Iris pigment epithelial cell (primary cell): ENCODE measurements at regions not wholly inside any gene's neighbourhood (a gene's known extent, or its start where the extent isn't known, plus 50 kb on each side); places are given as distances from the start of the nearest gene placed in this dataset.

Experiments used
- DNase-seq: peaks from one replicate; pipeline ENCODE4 v3.0.0-alpha.2; 2011; ENCODE audit warnings: low read depth

DNA sequence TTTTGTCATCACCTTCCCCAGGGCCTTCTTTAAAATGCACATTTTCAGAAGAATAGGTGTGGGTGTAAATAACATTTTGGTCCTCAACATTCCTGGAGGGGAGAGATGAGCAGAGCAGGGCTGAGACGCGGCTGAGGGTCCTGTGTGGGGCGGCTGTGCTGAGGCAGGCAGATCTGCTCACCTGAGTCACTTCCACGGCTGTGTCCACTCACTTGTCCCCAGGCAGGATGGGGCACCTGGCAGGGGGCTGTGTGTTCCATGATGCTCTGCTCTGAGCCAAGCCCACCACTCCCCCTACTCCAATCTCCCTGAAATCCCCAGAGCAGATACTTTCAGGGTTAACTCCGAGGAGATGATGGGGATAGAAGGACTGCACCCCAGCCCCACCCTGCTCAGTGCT is 93.8 kb downstream of the GLRX3 start:
- DNase-seq, result no peak

DNA sequence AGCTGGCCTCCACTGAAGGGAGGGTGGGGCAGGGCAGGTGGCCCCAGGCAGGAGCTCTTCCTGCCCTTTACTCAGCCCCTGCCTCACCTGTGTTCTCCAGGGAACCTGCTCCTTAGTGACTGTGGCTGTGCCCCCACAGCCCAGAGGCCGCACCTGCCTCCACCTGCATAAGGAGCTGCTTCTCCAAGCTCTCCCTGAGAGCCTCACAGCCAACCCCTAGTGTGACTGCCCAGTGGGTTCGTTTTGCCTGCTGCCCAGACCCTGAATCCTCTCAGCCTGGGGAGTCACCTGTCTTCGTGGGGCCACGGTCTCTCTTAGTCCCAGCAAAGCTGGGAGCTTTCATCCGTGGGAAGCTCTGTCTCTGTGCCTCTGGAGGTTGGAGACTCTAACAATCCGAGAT is 94.4 kb downstream of the GLRX3 start:
- DNase-seq, result no peak

DNA sequence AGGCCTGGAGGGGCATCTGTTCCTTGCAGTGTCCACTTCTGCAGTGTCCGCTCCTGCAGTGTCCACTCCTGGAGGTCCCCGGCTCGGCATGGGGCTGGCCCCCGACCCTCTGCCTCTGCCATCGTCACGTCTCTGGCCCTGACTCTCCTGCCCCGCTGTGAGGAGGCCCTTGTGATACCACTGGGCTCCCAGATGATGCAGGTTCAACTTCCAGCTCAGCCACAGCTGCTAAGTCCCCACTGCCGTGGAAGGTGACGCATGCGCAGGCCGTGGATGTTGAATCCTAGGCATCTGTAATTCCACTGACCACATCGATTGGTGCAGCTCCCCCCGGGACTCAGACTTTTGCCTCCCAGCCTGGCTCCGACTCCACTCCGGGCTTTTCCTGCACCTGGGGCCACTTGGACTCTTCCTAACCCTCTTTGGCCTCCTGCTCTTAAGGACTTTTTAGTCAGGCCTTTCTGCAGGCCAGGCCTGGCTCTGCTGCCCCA is 95.1 kb downstream of the GLRX3 start:
- DNase-seq, result no peak

DNA sequence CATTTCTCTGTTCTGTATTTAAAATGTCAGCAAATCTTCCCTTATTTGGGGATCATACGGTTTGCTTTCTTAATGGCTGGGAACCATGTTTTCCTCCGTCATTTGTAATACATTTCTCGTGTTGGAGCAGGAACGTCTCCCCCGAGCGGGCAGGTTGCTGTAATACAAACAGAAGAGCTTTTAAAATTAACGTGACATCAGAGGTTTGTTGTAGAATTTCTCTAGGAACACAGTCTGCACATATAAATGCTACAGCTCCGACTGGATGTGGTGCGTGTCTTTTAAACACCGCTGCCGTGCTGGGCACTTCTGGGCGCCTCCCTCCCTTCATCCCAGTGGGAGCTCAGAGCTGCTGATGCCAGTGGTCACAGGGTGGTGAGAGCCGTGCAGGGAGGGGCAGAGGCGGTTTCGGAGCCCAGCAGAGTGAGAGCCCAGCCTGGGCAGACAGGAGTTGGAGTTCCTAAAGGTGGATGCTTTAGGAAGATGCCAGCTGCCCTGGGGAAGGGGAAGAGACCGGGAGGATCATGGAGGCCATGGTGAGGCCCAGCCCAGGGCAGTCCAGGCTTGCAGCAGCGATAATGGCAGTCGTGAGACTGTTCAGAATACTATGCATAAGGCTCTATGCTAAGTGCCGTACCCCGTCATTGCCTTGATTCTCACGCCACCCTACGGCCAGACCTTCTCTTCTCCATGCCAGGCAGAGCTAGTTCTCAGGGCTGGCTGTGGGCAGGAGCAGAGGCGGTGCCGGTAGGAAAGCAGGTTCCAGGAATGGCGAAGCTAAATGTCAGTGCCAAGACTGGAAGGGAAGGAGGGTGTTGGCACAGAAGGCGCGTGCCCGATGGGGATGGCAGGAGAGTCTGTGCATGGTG is 96.2 kb downstream of the GLRX3 start:
- DNase-seq, result no peak

DNA sequence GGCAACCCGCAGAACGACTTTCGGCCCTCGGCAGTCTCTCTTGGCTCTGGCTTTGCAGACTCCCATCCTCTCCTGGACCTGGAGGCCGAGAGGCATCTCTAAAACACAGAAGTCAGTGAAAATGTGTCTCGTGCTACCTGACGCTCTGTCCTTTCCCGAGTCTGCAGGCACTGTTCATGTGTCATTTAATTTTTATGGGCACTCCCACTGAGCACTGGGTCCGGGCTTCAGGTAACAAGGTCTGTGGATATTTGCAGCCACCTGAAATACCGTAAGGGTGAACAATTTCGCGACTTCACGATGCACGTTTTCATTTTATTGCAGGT is 96.8 kb downstream of the GLRX3 start:
- no peak for DNase-seq

DNA sequence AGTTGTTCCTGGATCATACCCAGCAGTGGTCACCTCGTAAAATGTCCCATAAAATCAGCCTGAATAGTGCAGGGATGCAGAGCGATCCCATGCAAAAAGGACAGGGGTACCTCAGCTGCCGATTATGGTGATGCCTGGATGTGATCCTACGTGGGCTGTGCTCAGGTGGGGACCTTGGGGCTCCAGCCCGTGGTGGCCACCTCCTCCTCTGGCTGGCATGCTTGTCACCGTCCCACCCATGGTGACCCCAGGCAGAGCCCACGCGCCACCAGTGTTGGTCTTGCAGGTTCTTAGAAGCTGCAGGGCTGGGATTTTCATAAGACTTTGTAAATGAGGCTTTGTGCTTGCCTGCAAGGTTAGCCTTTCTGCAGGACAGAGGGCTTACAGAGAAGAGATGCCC is 97.2 kb downstream of the GLRX3 start:
- DNase-seq, result no peak

DNA sequence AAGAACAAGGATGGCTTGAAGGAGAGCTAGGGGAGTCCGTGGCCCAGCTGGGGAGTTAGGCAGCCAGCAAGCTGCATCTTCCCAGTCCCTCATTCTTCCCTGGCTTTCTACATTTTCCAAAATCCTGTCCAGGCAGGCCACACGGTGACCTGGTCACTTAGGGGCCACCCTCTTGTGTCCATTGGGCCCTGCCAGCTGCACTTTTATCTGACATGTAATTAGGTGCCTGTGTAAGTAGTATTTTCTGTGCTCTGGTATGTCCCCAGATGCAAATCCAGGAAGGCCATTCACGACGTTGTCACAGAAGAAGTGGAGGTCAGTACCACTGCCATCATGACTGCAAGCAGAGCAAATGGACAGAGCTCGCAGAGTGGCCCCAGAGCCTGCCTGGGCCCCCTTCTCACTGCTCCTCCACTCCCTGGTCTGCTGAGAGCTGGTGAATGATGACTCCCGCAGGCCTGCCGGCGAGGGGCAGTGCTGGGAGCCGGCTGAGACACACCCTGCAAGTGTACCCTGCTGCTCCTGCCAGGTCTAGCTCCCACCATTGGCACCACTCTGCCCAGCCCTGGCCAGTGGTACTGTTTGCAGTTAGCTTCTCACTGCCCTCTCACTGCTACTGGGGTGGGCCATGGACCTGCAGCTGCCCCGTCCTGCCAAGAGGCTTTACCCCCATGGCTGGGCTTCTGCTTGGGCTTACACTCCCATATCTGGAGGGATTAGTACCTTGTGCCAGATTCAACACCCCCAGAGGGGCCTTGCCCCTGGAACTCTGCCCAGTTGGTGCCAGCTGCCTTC is 98.2 kb downstream of the GLRX3 start:
- DNase-seq, result no peak

DNA sequence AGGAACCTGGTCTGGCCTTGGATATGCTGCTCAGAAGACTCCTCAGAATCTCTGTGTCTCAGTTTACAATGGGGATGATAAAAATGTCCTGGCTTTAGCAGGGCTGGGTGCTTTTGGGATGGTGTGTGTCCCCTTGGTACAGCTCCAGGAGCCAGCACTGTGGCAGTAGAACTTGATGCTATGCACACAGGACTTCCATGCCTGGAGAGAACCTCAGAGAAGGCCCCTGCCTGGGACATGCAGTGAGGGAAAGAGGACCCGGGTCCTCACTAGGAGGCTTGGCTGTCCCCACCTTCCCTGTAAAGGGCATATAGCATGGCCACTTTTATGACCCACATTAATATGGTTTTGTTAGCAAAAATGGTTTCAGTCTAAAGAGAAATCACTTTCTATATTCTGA is 100.5 kb downstream of the GLRX3 start:
- DNase-seq, result no peak

DNA sequence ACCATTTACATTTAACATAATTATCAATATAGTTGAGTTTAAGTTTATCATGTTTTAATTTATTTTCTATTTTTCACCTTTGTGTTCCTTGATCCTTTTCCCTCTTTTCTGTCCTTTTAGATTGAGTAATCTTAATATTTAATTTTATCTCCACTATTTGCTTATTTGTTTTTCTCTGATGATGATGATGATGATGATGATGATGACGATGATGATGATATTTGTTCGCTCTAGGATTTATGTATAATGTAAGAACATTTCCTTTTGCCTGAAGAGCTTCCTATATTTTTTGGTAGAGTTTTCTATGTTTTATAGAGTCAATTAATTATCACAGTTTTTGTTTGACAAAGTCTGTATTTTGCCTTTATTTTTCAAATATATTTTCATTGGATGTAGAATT is 104.2 kb downstream of the GLRX3 start:
- no peak for DNase-seq

DNA sequence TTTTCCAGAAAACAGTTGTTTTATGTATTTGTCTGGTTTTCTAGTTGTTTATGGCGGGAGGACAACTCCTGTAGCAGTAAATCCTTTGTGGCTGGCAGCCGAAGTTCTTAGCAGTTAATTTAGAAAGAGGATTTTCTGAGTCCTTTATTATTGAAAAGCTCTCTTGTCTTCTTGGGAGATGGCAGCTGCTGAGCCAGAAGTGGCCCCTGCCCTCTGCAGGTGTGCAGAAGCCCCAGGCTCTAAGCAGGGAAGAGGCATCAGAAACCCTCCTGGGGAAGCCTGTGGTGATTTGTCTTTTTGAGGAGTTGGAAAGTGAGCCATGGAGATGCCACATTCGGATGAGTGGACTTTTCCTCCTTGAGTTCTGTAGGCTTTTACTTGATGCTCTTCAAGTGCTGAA is 106.3 kb downstream of the GLRX3 start:
- DNase-seq, result no peak

DNA sequence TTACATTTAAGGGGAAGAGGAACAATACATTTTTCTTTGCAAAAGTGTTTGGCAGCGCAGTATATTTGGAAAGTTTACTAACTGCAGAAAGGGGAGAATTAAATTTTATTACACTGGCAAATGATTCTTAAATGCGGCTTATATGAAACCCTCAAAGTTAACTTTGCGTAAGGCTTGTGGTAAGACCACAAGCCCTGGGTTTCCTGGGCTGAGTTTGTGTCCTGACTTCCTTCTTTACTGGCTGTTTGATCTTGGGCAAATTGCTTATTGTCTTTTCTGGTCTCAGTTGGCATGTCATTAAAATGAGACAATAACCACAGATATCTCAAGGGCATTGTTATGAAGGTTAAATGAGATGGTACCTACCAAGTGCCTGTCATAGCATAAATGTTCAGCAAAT is 106.8 kb downstream of the GLRX3 start:
- DNase-seq, result no peak

DNA sequence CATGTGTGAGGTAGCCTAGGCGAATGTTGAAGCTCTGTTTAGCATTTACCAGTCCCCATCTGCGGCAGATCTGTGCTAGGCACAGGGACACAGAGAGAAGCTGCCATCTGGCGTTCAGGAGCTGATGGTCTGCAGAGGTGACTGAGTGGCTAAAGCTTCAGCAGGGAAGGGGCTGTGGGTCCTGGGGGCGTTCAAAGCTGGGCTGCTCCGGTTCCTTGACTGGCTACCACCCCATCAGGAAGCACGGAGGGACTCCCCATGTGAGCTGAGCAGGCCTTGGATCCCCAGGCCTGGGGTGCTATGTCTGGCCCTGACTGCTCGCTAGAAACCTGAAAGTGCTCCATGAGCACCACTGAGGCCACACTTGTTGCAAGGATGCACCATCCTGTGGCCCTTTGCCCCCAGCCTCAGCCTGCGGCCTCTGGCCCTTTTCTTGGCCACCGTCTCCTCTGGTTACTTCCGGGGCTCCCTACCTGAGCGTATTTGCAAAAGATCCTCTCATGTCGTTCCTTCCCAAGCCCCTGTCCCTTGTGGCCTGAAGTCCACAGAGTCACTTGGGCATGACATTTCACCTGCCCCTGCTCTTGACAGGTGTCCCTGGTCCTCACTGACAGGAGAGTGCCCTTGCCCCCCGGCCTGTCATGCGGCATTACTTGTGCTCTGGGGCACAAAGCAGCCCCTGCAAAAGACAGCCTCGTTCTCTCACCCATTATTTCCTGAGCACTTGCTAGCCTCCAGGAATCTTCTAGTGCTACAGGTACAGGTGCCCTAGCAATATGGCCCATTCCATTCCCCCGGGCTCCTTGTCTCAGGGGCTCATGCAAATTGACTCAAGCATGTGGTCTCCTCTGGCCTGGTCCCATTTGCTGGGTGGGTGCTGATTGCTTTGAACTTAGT is 108.1 kb downstream of the GLRX3 start:
- DNase-seq, result no peak

DNA sequence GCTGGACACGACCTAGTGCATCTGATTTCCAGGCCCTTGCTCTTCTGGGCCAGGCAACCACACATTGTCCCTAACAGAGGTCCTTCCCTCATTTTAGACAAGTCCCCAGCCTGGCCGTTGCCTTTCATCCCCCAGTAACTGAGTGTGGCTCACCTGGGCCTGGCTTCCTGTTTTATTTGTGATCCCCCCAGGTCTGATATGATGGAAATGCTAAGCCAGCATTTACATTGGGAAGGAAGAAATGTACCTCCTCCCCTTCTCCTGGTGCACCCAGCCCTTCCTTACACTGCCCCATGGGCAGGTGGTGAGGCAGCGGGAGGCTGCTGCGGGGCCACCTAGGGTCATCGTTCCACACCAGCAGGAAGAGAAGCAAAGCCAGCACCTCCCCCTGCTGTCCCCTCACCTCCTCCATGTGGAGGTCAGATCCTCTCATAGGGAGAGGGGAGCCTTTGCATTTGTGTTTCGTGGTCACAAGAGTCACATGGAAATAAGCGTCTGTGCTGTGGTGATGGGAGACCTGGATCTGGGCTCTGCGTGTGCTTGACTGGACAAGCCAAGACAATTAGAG is 108.8 kb downstream of the GLRX3 start:
- DNase-seq, result no peak

DNA sequence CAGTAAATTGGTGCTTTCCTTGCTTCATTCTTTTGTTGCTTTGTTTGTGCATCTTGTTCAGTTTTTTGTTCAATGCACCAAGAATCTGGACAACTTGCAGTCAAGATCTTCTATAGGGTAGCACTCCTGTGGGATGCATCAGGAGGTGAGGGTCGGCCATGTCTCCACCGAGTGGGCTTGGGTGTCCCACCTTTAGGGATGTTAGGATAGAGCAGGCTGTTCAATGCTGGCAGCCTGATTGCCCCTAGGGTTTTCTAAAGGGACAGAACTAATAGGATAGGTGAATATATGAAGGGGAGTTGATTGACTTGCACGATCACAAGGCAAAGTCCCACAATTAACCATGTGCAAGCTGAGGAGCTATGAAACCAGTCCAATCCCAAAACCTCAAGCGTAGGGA is 109.9 kb downstream of the GLRX3 start:
- DNase-seq, result no peak

DNA sequence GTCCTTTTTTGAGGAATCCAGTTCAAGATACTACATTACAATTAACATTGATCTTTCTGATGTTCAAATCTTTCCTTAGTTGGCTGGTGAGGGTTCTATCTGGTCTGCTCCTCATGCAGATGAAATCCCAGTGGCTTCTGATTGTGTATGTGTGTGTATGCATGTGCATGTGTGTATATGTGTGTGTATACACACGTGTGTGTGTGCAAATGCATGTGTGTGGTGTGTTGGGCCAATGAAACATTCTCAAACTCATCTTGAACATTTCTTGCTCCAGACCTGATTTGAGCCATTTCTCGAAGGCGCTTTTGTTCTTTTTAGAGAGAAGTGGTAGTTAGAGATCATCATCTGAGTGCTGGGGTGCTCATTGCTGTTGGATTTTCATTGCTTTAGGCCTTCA is 113.9 kb downstream of the GLRX3 start:
- DNase-seq, result no peak

DNA sequence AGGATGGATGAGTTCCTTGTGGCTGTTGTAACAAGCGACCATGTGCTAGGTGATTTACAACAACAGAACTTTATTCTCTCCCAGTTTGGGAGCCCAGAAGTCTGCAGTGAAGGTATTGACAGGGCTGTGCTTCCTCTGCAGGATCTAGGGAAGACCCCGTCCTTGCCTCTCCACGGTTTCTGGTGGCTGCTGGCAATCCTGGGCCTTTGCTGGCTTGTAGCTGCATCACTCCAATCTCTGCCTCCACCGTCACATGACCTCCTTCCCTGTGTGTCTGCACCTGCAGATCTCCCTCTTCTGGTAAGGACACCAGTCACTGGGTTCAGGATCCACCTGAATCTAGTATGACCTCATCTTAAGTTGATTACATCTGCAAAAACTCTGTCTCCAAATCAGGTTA is 115.6 kb downstream of the GLRX3 start:
- DNase-seq, result no peak

DNA sequence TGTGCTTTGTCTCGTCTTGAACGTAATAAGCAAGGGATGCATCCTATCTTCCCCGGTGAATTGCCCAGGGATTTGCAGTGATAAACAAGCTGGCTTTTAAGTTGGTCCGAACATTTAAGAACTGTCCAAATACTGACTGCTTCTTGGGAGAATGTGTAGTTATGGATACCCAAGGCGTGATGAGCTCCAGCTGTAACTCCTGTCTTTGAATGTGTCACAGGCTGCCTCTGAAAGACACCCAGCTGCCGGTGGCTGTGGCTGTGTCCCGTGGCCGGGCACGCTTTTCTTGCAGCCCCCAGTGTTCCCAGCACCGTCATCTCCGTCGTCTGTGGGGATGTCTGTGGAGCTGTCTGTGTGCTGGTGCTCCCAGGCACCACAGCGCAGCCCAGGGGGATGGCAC is 118.1 kb downstream of the GLRX3 start:
- DNase-seq, result no peak

DNA sequence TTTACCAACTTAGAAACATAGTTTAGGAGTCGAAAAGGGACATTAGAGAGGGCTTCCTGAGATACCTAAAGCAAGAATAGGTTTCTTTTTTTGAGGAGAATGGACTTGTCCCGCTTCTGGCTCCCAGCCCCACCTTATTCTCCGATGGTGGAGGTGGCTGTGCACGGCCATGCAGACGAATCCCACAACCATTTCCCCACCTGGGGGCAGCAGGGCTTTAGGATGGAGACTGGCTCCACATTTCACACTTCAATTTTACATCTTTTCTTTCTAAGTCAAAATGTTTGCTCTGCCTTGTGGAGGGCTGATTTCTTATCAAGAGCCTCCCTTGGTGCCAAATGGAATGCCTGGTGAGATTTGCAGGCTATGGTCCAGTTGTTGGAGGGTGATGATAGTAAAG is 118.5 kb downstream of the GLRX3 start:
- no peak for DNase-seq

DNA sequence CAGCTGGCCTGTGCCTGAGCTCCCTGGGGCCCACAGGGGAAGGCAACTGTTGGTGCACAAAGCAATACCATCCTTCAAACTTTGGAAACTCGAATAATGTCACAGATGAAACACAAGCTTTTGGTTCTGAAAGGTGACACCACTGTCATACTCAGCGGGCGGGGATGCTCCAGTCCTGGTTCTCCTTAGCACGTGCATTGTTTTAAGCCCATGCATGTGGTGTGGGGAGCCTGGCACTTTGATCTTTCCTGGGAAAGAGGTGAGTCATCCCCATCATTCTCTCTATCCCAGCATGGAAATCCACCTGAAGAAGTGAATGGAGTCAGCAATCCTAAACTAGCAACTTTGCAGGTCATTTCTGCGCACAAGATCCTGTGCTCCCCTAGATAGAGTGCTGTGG is 119.6 kb downstream of the GLRX3 start:
- DNase-seq, result no peak

DNA sequence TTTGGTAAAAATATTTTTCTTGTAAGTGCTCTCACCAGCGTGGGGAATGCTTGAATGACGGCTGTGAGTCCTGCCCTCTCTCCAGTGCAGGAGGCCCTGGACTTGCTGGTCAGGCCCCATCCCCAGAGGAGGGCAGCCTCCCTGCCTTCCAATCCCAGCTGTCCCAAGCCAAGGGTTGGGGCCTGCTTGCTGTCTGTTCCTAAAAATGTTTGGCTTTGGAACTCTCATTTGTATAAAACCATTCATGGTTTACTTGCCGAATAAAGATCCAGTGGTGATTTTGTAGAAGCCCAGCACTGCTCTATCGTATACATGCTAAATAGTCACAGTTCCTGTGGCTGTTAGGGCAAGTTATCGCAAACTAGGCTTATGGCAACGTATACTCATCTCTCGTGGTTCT is 121.7 kb downstream of the GLRX3 start:
- no peak for DNase-seq

DNA sequence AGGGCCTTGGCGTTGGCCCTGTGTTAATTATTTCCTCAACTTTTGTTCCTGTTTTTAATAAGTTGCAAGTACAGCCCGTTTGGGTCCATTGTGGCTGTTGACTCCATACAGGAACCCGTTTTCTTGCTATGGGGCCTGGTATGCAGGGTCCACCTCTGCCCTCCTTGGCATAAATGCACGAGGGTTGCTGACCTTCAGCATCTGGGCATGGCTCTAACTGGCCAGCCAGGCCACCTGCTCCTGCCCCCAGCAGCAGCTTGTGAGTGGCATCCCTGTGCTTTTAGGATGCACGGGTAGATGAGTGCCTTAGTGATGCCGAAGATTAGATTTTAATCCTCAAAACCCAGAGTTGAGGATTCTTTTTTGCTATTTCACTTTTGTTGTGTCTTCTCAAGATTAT is 123.2 kb downstream of the GLRX3 start:
- no peak for DNase-seq

DNA sequence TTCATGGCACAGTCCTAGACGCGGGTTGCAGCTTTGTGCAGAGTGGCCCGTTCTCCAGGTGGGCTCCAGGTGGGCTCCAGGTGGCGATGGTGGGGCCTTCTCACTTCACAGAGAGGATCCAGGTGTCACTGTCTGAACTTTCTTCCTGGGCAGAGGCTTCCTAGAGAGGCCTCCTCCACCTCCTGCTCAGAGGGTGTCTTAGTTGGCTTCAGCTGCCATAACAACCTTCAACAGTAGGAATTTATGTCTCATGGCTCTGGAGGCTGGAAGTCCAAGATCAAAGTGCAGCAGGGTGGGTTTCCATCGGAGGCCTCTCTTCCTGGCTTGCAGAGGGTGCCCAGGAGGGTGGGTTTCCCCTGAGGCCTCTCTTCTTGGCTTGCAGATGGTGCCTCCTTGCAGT is 125.1 kb downstream of the GLRX3 start:
- no peak for DNase-seq
